ENCODE measurements at regions not wholly inside any gene's neighbourhood (a gene's known extent, or its start where the extent isn't known, plus 50 kb on each side); places are given as distances from the start of the nearest gene placed in this dataset.

DNA sequence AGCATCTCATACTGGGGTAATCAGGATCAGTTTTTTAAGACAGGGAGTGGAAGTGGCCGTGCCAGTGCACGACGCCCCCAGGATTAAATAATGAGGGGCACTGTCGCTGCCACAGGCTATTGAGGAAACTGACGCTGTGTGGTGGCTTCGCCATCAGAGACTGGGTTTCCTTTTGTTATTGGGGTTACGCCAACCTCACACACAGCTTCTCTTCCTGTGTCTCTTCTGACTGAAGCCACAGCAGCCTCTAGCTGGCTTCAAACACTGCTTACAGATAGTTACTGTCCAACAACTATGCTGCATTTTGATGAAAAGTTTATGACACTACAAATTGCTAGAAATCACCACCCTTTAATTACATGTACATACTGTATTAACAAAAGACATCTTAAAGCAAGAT is 521.9 kb upstream of the SALL3 start:
- ChIA-PET POLR2A (no interaction called here), CTCF (no interaction called here)
- Histone ChIP-seq H3K4me3 (ENCODE audit: low read depth, low read length) (no peak overlapping the region), H3K36me3 (ENCODE audit: control insufficient read depth, insufficient read depth, low read length) (no peaks in the 10 kb centered on the region), H3K27me3 (ENCODE audit: control insufficient read depth, insufficient read depth, low read length) (no peaks in the 10 kb centered on the region)
- no peak for DNase-seq (ENCODE audit: low read depth)
- TF ChIP-seq, protein P1, sequence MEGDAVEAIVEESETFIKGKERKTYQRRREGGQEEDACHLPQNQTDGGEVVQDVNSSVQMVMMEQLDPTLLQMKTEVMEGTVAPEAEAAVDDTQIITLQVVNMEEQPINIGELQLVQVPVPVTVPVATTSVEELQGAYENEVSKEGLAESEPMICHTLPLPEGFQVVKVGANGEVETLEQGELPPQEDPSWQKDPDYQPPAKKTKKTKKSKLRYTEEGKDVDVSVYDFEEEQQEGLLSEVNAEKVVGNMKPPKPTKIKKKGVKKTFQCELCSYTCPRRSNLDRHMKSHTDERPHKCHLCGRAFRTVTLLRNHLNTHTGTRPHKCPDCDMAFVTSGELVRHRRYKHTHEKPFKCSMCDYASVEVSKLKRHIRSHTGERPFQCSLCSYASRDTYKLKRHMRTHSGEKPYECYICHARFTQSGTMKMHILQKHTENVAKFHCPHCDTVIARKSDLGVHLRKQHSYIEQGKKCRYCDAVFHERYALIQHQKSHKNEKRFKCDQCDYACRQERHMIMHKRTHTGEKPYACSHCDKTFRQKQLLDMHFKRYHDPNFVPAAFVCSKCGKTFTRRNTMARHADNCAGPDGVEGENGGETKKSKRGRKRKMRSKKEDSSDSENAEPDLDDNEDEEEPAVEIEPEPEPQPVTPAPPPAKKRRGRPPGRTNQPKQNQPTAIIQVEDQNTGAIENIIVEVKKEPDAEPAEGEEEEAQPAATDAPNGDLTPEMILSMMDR (IDR thresholded peaks at IDR 0.05; ENCODE audit: insufficient read depth, low read depth, low read length) = no peak

DNA sequence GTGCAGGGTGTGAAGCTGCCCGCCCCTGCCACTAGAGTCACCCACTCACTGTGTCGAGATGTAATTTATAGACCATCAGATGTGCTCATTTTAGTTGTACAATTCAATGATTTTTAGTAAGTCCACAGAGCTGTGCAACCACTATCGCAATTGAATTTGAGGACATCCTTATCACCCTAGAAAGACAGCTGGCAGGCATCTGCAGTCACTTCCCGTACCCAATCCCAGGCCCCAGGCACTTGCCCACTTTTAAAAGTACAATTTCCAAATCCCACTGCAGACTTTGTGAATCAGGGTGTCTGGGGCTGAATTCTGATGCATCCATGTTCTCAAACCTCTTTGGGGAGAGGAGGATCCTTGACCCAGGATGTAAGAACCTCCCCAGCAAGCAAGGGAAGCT is 521.3 kb upstream of the SALL3 start:
- Histone ChIP-seq H3K36me3 (ENCODE audit: control insufficient read depth, insufficient read depth, low read length) (no peaks in the 10 kb centered on the region), H3K4me3 (ENCODE audit: low read depth, low read length) (no peak overlapping the region), H3K27me3 (ENCODE audit: control insufficient read depth, insufficient read depth, low read length) (no peaks in the 10 kb centered on the region)
- no peak for DNase-seq (ENCODE audit: low read depth)
- CTCF ChIA-PET = no interaction called here
- POLR2A ChIA-PET = no interaction called here
- TF ChIP-seq, protein P1 (IDR thresholded peaks at IDR 0.05; ENCODE audit: insufficient read depth, low read depth, low read length) = no peak

DNA sequence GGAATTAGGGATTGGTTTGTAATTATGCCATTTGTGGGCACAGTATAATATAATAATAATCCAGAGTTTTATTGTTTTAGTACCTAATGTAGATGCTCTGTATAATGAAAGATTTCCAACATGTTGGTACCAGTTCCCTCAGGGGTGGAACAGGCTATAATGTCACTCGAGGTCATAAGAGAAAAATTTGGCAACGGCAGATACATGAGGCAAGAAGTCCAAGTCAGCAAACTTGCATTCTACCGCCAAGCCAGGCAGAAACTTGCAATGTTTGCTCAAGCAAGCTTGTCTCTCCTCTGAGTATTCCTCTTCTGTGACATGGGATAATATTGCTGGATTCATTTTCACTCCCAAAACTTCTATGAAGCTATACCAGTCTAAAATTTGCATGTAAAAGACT is 520.0 kb upstream of the SALL3 start:
- CTCF ChIA-PET = no interaction called here
- Histone ChIP-seq H3K27me3 (ENCODE audit: control insufficient read depth, insufficient read depth, low read length) (no peaks in the 10 kb centered on the region), H3K4me3 (ENCODE audit: low read depth, low read length) (no peak overlapping the region), H3K36me3 (ENCODE audit: control insufficient read depth, insufficient read depth, low read length) (no peaks in the 10 kb centered on the region)
- POLR2A ChIA-PET = no interaction called here
- TF ChIP-seq, protein P1 (IDR thresholded peaks at IDR 0.05; ENCODE audit: insufficient read depth, low read depth, low read length) = no peak
- DNase-seq (ENCODE audit: low read depth) = no peak

- no peaks in the 10 kb centered on the region for H3K27me3 ChIP-seq (ENCODE audit: control insufficient read depth, insufficient read depth, low read length)
- TF ChIP-seq, protein P1 (IDR thresholded peaks at IDR 0.05; ENCODE audit: insufficient read depth, low read depth, low read length) = no peak
- POLR2A ChIA-PET = no interaction called here
- DNase-seq (ENCODE audit: low read depth) = no peak
- no peaks in the 10 kb centered on the region for H3K36me3 ChIP-seq (ENCODE audit: control insufficient read depth, insufficient read depth, low read length)
- no peak overlapping the region for H3K4me3 ChIP-seq (ENCODE audit: low read depth, low read length)
- CTCF ChIA-PET = no interaction called here
These were observed 519.1 kb upstream of the SALL3 start for GRCh38 chr18:78460558-78460957.

DNA sequence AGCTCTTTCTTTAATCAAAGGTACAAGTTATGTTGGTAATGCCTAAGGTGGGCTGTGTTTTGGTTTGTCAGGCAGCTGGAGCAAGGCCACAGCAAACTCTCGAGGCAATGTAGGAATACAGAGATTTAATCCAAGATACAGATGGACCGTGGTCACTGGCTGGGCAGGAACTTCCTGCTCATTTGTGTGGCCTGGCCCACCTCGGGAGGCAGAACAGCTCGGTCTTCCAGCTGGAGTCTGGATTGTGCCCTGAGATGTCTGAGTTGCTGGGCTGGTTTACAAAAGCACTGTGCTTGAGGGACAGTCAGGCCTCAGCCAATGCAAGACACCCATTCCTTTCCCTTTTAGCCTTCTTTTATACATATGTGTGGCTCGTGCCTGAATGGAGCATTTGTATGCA is 506.1 kb upstream of the SALL3 start:
- no peak for DNase-seq (ENCODE audit: low read depth)
- CTCF ChIA-PET = no interaction called here
- H3K4me3 ChIP-seq (ENCODE audit: low read depth, low read length) = no peak overlapping the region
- H3K27me3 ChIP-seq (ENCODE audit: control insufficient read depth, insufficient read depth, low read length) = no peaks in the 10 kb centered on the region
- TF ChIP-seq, protein P1 (IDR thresholded peaks at IDR 0.05; ENCODE audit: insufficient read depth, low read depth, low read length) = no peak
- POLR2A ChIA-PET = no interaction called here
- no peaks in the 10 kb centered on the region for H3K36me3 ChIP-seq (ENCODE audit: control insufficient read depth, insufficient read depth, low read length)
